NCI-H1417 (cell line): ENCODE measurements at regions not wholly inside any gene's neighbourhood (a gene's known extent, or its start where the extent isn't known, plus 50 kb on each side); places are given as distances from the start of the nearest gene placed in this dataset.

Experiments used
- DNase-seq, 3 experiments: peaks; one replicate each; lab custom pipeline; 2025; lab: John Stamatoyannopoulos, UW

DNA sequence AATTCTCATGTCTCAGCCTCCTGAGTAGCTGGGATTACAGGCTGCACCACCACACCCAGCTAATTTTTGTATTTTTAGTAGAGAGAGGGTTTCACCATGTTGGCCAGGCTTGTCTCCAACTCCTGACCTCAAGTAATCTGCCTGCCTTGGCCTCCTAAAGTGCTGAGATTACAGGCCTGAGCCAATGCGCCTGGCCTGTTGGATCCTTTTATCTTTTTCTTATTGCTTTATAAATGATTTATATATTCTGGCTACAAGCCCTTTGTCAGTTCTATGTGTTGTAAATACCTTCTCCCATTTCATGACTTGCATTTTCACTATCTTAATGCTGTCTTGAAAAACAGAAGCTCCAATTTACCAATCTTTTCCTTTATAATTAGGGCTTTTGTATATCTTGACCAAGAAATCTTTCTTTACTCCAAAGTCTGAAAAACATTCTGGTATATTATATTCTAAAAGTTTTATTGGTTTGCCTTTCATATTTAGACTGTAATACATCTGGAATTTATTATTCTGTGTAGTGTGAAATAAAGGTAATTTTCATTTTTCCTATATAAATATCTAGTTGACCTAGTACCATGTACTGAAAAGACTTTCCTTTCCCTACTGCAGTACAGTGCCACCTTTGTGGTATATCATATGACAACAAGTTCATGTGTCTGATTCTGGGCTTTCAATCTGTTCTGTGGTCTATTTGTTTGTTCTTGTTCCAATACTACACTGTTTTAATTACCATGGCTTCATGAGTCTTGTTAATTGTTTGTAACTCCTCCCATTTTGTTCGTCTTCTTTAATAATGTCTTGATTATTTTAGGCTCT, 52.9 kb upstream of the RNU6-1 start:
- DNase-seq = no peak

DNA sequence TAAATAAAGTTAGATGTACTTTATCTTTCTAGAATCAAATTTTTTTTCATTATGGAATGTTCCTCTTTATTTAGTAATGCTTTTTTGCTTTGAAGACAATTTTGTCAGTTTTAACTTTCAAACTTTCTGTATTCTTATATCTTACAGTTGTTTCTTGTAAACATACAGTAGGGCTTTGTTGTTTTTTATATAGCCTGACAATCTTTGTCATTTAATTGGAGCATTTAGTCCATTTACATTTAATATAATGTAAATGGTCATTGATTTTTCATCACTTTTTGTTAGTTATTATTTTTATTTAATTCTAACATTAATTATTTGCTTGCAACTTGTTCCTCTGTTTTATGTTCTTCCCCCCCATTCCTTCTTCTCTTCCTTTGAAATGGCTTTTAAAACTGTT, 55.4 kb upstream of the RNU6-1 start:
- DNase-seq = no peak

DNA sequence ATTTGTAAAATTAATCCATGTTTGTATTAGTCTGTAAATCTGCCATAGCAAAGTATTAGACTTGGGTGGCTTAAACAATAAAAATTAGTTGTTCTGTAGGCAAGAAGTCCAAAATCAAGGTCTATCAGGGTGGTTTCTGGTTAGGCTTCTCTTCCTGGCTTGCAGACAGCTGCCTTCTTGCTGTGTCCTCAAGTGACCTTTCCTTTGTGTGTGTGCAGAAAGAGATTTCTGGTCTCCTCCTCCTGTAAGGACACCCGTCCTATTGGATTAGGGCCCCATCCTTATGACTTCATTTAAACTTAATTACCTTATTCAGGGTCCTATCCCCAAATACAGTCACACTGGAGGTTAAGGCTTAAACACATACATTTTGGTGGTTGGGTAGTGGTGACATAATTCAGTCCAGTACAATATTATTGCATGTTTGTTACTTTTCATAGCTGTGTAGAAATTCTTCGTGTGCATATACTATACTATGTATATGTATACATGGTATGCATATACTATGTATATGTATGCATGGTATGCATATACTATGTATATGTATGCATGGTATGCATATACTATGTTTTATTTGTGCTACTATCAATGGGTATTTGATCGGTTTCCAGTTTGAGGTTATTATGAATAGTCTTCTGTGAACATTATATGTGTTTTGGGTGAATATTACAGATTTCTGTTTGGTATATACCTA, 57.9 kb upstream of the RNU6-1 start:
- no peak for DNase-seq

DNA sequence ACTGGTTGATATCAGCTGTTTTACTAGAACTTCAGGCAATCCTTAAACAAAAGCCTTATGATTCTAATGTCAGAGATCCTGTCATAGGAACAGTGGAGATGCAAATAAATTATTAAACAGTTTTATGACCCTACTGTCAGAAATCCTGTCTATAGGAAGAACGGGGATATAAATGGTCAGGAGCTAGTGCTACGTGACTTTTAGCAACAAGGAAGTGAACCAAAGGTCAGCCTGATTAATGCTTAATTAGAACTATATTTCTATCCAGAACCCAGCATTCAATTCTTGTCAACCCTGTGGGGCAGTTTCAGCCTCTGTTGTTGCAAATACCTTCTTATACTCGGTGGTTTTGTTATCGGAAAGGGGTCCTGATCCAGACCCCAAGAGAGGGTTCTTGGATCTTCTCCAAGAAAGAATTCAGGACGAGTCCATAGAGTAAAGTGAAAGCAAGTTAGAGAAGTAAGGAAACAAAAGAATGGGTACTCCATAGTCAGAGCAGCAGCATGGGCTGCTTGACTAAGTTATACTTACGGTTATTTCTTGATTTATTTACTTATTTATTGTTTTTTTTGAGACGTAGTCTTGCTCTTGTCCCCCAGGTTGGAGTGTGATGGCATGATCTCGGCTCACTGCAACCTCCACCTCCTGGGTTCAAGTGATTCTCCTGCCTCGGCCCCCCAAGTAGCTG, 59.9 kb upstream of the RNU6-1 start:
- DNase-seq = no peak

DNA sequence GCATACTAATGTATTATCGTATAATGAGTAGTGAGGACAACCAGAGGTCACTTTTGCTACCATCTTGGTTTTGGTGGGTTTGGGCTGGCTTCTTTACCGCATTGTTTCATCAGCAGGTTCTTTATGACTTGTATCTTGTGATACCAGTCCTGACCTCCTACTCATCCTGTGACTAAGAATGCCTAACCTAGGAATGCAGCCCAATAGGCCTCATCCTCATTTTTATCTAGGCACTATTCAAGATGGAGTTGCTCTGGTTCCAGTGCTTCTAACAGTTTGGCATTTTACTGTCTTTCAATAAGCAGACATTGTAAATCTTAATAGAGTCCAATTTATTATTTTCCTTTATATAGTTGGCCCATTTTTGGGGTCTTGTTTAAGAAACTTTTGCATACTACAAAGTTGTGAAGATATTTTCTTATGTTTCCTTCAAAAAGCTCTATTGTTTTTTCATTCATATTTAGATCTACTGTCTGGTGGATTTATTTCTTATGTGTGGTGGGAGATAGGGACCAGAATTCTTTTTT, 60.8 kb upstream of the RNU6-1 start:
- DNase-seq = no peak

DNA sequence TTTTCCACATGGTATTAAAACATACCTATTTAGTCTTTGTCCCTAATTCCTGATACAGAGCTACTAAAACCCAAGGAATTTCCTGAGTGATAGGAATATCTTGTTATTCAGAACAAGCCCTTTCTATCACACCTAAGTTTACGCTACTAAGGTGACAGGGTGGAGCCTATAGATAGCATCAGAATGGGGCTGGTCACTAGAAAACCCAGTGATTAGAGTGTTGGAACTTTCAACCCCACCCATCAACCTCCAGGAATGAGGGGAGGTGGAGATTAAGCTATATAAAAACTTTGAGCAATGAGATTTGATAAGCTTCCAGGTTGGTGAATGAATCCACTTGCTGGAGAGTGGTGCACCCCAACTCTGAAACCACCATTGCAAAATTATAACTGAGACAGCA, 62.1 kb upstream of the RNU6-1 start:
- no peak for DNase-seq

DNA sequence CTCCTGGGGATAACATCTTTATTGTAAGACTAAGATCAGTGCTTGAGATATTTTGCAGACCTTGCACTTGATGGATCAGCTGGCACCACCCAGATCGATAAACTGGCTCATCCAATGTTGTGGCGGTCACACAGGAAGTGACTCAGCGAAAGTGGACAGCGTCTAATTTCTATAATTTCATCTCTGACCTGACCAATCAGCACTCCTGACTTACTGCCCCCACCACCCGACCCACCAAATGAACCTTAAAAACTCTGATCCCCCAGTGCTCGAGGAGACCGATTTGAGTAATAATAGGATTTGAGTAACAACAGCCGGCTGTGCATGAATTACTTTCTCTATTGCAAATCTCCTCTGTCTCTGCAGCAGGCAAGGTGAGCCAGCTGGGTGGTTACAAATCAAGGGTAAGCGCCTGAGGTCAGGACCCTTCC, 62.7 kb upstream of the RNU6-1 start:
- DNase-seq = no peak

DNA sequence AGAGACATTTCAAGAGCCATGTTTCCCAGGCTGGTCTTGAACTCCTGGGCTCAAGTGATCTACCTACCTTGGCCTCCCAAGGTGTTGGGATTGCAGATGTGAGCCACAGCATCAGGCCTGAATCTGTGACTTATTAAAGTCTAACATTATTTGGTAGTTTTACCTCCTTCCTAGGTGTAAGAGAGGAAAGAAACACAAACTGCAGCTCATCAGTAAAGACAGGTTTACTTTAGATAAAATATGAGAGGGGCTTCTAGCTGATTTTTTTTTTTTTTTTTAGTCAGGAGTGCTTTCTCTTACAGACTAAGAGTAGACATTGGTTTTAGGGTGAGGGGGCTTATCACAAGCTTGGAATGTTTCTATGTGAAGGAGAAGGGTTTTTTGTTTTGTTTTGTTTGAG, 63.9 kb upstream of the RNU6-1 start:
- no peak for DNase-seq

DNA sequence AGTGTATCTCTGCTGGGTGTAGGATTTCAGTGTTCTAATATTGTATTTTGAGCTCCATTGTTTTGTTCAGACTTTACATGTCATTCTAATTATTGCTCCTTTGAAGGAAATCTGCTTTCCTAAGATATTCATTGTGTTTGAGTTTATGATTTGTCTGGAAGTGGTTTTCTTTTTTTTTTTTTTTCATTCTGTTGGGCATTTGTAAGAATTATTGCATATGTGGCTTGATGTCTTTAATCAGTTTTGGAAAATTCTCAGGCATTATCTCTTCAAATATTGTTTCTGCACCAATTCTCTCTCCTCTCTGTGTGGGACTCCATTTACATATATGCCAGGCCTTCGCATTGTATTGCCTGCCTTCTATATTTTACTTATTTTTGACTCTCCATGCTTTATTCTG, 65.8 kb upstream of the RNU6-1 start:
- no peak for DNase-seq

DNA sequence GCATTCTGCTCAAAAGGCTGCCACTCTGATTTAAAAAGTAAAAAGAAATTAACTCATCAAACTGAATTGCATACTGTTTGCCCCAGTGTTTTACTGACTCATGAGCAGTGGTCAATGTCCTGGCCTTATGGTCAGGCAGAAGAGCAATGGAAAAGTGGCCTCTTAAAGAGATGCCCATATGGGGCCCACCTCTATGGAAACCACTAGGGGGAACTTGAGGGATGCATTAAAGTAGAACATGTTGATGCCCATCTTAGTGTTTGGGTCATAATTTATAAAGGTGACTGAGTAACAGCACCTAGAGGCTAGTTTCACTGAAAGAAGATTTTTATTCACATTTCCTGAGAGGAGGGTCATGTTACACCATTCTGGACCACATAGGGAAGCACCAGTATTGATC, 66.5 kb upstream of the RNU6-1 start:
- peak in 1 of 3 experiments; percentile 14 for DNase-seq

DNA sequence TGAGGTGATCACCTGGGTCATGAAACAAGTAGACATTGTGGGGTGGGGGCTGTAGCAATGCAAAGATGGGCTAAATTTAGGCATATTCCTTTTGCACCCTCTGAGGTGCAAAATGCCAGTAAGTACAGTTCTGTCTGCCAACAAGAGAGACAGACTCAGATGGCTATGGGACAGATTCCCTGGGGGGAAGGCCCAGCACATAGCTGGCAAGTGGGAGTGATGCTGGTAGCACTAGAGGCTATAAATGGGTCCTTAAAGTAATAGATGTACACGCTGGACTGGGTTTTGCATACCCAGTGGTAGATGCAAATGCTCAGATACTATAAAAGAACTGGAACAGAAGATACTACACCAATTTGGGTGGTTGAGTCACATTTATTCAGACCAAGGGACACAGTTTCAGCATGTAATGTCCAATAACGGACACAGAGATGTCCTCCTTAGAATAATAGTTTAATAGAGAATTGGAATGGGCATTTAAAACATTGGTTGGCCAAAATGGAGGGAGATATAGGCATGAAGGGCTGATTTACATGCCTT, 67.4 kb upstream of the RNU6-1 start:
- no peak for DNase-seq

DNA sequence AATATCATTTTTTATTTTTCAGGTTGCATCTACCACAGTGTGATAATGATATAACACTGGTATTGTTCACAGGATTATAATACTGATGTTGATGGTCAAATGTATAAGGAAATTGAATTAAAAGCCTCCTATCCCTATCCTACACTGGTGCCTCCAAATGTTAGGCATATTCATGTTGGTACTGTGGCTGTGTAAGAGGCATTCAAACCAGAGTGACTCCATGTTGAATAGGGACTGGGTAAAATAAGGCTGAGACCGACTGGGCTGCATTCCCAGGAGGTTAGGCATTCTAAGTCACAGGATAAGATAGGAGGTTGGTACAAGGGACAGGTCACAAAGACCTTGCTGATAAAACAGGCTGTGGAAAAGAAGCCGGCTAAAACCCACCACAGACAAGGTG, 68.9 kb upstream of the RNU6-1 start:
- no peak for DNase-seq

DNA sequence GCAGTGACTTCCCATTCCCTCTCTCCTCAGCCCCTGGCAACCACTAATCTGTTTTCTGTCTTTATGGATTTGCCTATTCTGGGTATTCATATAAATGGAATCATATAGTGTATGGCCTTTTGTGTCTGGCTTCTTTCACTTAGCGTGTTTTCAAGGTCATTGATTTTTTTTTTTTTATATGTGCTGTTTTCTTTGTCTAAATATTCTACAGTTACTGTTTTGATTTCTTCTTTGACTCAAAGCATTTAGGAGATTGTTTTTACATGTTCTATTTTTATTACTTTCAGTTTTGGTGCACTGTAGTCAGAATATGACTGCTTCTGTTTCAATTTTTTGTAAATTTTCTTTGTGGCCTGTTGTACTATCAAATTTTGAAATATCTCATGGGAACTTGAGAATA, 71.9 kb upstream of the RNU6-1 start:
- DNase-seq = no peak

DNA sequence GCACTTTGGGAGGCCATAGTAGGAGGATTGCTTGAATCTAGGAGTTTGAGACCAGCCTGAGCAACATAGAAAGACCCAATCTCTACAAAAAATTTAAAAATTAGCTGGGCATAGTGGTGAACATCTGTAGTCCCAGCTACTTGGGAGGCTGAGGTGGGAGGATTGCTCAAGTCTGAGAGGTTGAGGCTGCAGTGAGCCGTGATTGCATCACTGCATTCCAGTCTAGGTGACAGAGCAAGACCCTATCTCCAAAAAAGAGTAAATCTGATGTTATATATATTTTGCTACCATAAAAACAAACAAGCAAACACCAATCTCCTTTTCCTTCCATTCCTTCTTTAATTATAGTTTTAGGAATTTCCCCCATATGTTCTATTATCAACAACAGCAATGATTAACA, 74.2 kb upstream of the RNU6-1 start:
- no peak for DNase-seq

DNA sequence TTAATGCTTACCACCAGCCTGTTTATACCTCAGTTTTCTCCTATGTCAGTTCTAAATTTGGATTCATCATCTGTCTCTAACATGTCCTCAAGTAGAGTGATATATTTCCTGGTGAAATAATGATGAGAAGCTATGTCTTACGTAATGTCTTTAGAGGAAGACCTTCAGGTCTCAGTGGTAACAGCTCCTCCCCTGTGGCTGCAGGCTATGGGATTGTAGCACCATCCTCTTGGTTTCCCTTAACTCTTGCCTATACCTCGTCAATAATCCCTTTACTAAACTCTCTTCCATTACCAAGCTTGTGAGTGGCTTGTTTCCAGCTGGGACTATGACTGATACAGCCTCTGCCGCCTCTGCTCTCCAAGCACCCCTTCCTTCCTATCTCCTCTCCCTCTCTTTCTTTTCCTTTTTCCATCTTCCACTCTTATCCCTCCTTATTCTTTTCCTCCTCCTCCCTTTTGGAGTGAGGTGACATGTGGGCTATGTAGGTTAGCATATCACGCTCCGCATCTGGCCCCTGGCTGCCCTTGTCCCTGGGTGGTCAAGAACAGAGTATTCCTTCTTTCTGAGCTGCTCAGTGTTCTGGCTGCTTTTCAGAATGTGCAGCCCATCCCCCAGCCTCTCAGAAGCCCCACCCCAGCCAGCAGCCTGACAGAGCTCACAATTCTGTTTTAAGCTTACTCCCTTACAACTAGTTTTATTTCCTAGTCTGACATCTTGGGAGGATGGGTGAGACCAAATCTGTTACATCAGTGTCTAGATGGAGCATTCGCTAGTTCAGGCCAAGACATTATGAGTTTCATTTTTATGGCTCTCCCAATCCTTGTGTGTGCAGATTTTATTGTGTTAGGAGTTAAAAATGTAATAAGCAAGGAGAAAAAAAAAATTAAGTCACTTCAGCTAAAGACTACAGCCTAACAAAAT, 75.0 kb upstream of the RNU6-1 start:
- DNase-seq = peak; percentile 14 to 90 (median 69)

DNA sequence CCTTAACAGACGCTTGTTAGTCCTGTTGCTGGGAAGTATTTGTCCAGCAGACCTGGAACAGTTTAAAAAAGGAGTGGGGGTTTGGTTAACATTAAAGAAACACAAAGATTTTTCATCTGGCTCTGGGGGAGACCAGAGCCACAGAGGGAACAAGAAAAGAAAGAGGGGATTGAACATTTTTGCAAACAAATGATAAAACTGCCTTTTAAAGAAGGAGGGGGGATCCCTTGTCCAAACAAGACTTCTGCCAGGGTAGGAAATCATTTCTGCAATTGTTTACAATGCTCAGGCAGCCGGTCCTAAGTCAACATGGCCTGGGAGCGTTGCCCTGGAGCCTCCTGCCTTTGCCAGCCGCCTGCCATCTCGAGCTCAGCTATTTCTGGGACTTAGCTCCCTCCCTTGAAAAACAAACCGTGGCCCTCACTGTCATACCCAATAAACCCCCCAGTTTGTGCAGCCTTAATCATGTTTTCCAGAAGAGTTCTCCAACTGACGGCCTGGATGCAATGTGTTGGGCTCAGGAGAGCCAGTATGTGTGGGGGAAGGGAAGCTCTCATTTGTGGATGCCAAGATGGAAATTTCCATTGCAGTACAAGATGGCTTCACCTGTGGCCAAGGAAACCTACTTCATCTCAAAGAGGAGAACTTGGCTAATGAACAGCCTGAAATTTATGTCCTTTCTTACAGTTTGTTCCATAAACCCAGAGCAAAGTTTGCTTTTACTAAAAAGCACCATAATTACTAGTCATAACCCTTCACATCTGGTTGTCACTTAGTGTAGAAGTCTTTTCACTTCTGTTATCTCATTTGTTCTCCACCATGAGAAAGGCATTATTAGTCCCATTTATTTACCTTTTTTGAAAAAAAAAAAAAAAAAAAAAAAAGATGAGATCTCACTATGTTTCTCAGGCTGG, 75.9 kb upstream of the RNU6-1 start:
- DNase-seq = peak; percentile 33 to 96 (median 89)

DNA sequence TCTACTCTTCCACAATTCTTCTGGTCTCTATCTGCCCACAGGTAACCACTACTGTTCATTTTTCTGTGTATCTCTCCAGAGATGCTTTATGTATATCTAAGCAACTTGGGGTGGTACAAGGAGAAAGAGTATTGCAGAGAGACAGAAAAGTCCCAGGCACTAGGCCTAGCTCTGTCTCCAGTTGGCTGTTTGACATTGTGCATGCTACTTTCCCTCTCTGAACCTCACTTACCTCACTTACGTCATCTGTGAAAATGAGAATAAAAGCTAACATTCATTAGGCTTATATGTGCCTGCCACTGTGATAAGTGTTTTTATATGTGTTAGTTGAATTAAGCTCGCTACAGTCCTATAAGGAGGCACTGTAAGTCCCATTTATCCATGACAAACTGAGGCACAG, 76.7 kb upstream of the RNU6-1 start:
- no peak for DNase-seq

DNA sequence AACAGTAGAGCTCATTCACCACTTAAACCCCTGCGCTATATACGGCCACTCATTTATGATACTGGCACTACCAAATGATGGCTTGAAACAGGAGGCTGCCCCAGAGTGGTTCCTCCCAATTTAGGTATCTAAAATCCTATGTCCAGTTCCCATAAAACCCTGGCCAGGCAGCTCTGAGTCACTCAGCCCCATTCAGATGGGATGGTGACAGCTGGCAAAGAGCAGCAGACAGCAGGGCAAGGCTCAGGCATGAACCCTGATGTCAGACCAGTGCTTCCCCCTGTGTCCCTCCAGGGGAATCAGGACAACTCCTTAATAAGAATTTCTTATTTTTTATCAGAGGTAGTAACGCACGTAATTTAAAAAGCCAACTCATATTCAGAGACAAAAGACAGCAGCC, 77.2 kb upstream of the RNU6-1 start:
- no peak for DNase-seq

DNA sequence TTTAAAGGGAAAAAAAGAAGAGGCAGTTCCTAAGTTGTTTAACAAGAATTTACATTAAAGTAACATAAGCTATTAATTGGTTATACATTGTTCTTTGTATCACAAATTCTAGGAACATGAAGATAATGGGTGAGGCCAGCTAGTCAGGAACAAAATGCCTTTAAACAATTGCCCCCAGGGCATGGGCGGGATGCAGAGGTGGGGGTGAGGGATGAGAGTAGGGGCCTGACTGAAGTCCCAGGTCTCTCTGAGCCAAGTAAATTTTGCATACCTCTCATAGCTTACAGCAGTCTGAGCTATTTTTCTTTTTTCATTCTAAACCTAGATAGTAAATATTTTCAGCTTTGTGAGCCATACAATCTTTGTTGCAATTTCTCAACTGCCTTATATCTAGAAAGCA, 77.8 kb upstream of the RNU6-1 start:
- no peak for DNase-seq

DNA sequence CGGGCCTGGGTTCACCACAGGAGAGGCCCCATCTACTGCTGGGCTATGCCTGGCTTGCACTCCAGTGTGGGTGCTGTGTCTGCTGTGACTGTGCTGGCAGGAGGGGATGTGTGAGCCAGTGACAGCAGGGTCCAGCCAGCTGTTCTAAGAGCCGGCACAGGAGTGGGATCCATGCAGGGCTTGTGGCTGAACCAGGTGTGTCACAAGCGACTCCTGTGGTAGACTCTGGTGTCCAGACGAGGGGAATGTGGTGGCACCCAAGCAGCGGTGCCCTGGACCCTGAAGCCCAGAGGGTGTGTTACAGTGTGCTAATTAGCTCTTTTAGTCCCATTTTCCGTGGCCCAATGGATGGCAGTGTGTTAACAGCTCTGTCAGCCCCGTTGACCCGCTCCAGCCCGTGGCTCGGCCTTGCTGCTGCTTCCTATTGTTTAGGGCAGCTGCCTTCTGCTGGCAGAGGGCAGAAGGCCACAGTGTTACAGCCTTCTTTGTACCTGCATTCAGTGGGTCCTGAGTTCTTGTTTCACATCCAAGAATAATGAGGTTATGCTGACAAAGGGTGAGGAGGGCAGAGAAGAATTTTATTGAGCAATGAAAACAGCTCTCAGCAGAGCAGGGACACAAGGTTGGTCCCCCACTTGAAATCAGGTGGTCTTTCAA, 78.5 kb upstream of the RNU6-1 start:
- no peak for DNase-seq
